IPS DF 6.9 (cell line): ENCODE measurements at regions not wholly inside any gene's neighbourhood (a gene's known extent, or its start where the extent isn't known, plus 50 kb on each side); places are given as distances from the start of the nearest gene placed in this dataset.

Experiments
- DNase-seq: peaks from one replicate; pipeline ENCODE4 v3.0.0-alpha.2; 2013; ENCODE audit warnings: low read depth, low spot score
- H3K27ac ChIP-seq: one replicate; pipeline ENCODE4 v1.5.1; 2013; ENCODE audit warnings: low read length, control low read depth
- H3K27me3 ChIP-seq: 2 replicates; pipeline ENCODE4 v1.6.1; 2013; ENCODE audit warnings: mild to moderate bottlenecking, low read length; ENCODE audit not compliant: control insufficient read depth, insufficient read depth
- H3K36me3 ChIP-seq: 2 replicates; pipeline ENCODE4 v1.6.1; 2013; ENCODE audit warnings: low read length; ENCODE audit not compliant: control insufficient read depth, insufficient read depth
- H3K4me1 ChIP-seq: 2 replicates; pipeline ENCODE4 v1.6.1; 2013; ENCODE audit warnings: low read length; ENCODE audit not compliant: control insufficient read depth, insufficient read depth
- H3K4me3 ChIP-seq: 2 replicates; pipeline ENCODE4 v1.5.1; 2013; ENCODE audit warnings: mild to moderate bottlenecking, low read length
- H3K9me3 ChIP-seq: 2 replicates; pipeline ENCODE4 v1.6.1; 2013; ENCODE audit warnings: low read length, inconsistent platforms; ENCODE audit not compliant: control insufficient read depth, insufficient read depth
- WGBS: extraction: QIAGEN DNeasy Blood & Tissue Kit; methylation state at CpG from one replicate; pipeline ENCODE4 v1.1.7; 2013; ENCODE audit warnings: mixed read lengths, missing lambda C conversion rate; ENCODE audit not compliant: insufficient read length, insufficient coverage; 5-methylcytosine and 5-hydroxymethylcytosine counted together

- no peak for DNase-seq
- no peak overlapping the region for H3K27ac ChIP-seq
- WGBS: no CpG with 5 or more reads among the region's 2 CpGs
- no peak overlapping the region for H3K4me3 ChIP-seq
- H3K27me3 ChIP-seq: no peaks in the 10 kb centered on the region
- H3K36me3 ChIP-seq: no peaks in the 10 kb centered on the region
- no peaks in the 10 kb centered on the region for H3K4me1 ChIP-seq
- no peaks in the 10 kb centered on the region; the same call in 1 of the 2 replicates for H3K9me3 ChIP-seq
These were observed 169.3 kb upstream of the ZP4 start for GRCh38 chr1:238060061-238060460.

- H3K27ac ChIP-seq: no peak overlapping the region
- H3K27me3 ChIP-seq: no peaks in the 10 kb centered on the region
- H3K4me1 ChIP-seq: no peaks in the 10 kb centered on the region
- no peaks in the 10 kb centered on the region for H3K9me3 ChIP-seq
- no peak for DNase-seq
- no peak overlapping the region for H3K4me3 ChIP-seq
- no CpG with 5 or more reads among the region's 4 CpGs for WGBS
- H3K36me3 ChIP-seq: no peaks in the 10 kb centered on the region
These were observed 162.0 kb upstream of the ZP4 start for GRCh38 chr1:238052496-238053266.

GRCh38 chr1:238029126-238029525 lies 138.4 kb upstream of the ZP4 start:
- no peak overlapping the region for H3K27ac ChIP-seq
- H3K36me3 ChIP-seq: no peaks in the 10 kb centered on the region
- no peaks in the 10 kb centered on the region for H3K9me3 ChIP-seq
- peaks cover 1% of the 10 kb centered on the region; the same call in 1 of the 2 replicates for H3K4me1 ChIP-seq
- H3K4me3 ChIP-seq: no peak overlapping the region
- no CpG with 5 or more reads among the region's 1 CpG for WGBS
- H3K27me3 ChIP-seq: no peaks in the 10 kb centered on the region
- DNase-seq: no peak

- peaks cover 1% of the 10 kb centered on the region; the same call in 1 of the 2 replicates for H3K4me1 ChIP-seq
- H3K27me3 ChIP-seq: no peaks in the 10 kb centered on the region
- WGBS: no CpG with 5 or more reads among the region's 2 CpGs
- no peak overlapping the region for H3K27ac ChIP-seq
- no peaks in the 10 kb centered on the region for H3K9me3 ChIP-seq
- H3K36me3 ChIP-seq: no peaks in the 10 kb centered on the region
- no peak overlapping the region for H3K4me3 ChIP-seq
- no peak for DNase-seq
These were observed 136.6 kb upstream of the ZP4 start for GRCh38 chr1:238027366-238027765.

GRCh38 chr1:238023137-238023536 lies 132.4 kb upstream of the ZP4 start:
- no peaks in the 10 kb centered on the region for H3K27me3 ChIP-seq
- H3K27ac ChIP-seq: no peak overlapping the region
- no peaks in the 10 kb centered on the region for H3K9me3 ChIP-seq
- H3K36me3 ChIP-seq: no peaks in the 10 kb centered on the region
- H3K4me3 ChIP-seq: no peak overlapping the region
- no CpG with 5 or more reads among the region's 1 CpG for WGBS
- DNase-seq: no peak
- H3K4me1 ChIP-seq: no peaks in the 10 kb centered on the region

- no peaks in the 10 kb centered on the region for H3K36me3 ChIP-seq
- no peak overlapping the region for H3K27ac ChIP-seq
- no peaks in the 10 kb centered on the region for H3K27me3 ChIP-seq
- WGBS: no CpG with 5 or more reads among the region's 2 CpGs
- H3K9me3 ChIP-seq: no peaks in the 10 kb centered on the region
- DNase-seq: no peak
- H3K4me1 ChIP-seq: no peaks in the 10 kb centered on the region
- no peak overlapping the region for H3K4me3 ChIP-seq
These were observed 127.5 kb upstream of the ZP4 start for GRCh38 chr1:238018214-238018613.

GRCh38 chr1:238006779-238007178 lies 116.1 kb upstream of the ZP4 start:
- H3K4me3 ChIP-seq: no peak overlapping the region
- H3K36me3 ChIP-seq: no peaks in the 10 kb centered on the region
- H3K27ac ChIP-seq: no peak overlapping the region
- DNase-seq: no peak
- no peaks in the 10 kb centered on the region for H3K9me3 ChIP-seq
- H3K4me1 ChIP-seq: no peaks in the 10 kb centered on the region
- no CpG with 5 or more reads among the region's 4 CpGs for WGBS
- no peaks in the 10 kb centered on the region for H3K27me3 ChIP-seq

GRCh38 chr1:238005116-238005515 lies 114.4 kb upstream of the ZP4 start:
- no CpG with 5 or more reads among the region's 1 CpG for WGBS
- Histone ChIP-seq H3K36me3 (no peaks in the 10 kb centered on the region), H3K9me3 (no peaks in the 10 kb centered on the region), H3K4me1 (no peaks in the 10 kb centered on the region), H3K27ac (no peak overlapping the region), H3K27me3 (no peaks in the 10 kb centered on the region), H3K4me3 (no peak overlapping the region)
- DNase-seq: no peak

GRCh38 chr1:238001818-238002217 lies 111.1 kb upstream of the ZP4 start:
- H3K4me1 ChIP-seq: no peaks in the 10 kb centered on the region
- no peak overlapping the region for H3K4me3 ChIP-seq
- H3K27ac ChIP-seq: no peak overlapping the region
- H3K27me3 ChIP-seq: no peaks in the 10 kb centered on the region
- no CpG with 5 or more reads among the region's 1 CpG for WGBS
- H3K9me3 ChIP-seq: no peaks in the 10 kb centered on the region
- H3K36me3 ChIP-seq: no peaks in the 10 kb centered on the region
- DNase-seq: no peak

GRCh38 chr1:237999426-238000052 lies 108.8 kb upstream of the ZP4 start:
- no peaks in the 10 kb centered on the region for H3K4me1 ChIP-seq
- DNase-seq: no peak
- H3K36me3 ChIP-seq: no peaks in the 10 kb centered on the region
- no CpG with 5 or more reads among the region's 4 CpGs for WGBS
- H3K27me3 ChIP-seq: no peaks in the 10 kb centered on the region
- no peaks in the 10 kb centered on the region for H3K9me3 ChIP-seq
- no peak overlapping the region for H3K4me3 ChIP-seq
- no peak overlapping the region for H3K27ac ChIP-seq

GRCh38 chr1:237998581-237998980 lies 107.9 kb upstream of the ZP4 start:
- H3K4me1 ChIP-seq: no peaks in the 10 kb centered on the region
- no peaks in the 10 kb centered on the region for H3K9me3 ChIP-seq
- no peak overlapping the region for H3K27ac ChIP-seq
- DNase-seq: no peak
- WGBS: no CpG with 5 or more reads among the region's 4 CpGs
- no peak overlapping the region for H3K4me3 ChIP-seq
- no peaks in the 10 kb centered on the region for H3K36me3 ChIP-seq
- H3K27me3 ChIP-seq: no peaks in the 10 kb centered on the region
